ENCODE measurements at regions not wholly inside any gene's neighbourhood (a gene's known extent, or its start where the extent isn't known, plus 50 kb on each side); places are given as distances from the start of the nearest gene placed in this dataset.
A peak's percentile ranks its signal among the peaks of the same experiment; 100 is the strongest.

DNA sequence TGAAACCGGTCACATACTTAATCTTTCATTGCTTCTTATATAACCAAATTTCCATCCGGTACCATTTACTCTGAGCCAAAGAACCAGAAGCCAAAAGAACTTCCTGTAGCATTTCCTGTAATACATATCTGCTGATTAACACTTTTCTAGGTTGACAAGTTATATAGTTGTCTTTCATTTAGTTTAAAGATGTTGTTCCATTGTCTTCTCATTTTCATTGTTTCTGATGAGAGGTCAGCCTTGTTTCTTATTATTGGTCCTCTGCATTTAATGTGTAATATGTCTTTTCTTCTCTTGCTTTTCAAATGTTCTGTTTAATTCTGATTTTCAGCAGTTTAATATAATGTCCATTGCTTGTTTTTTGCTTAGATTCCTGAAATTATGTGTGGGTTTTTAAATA, 214.5 kb upstream of the CCN2 start:
- no peaks in the 10 kb centered on the region for H3K36me3 Mint-ChIP-seq
- peaks cover 21% of the 10 kb centered on the region for H3K27me3 Mint-ChIP-seq (ENCODE audit: low read depth)
- peaks cover 5% of the 10 kb centered on the region for H3K9me3 Mint-ChIP-seq
- DNase-seq (ENCODE audit: low spot score) (no peak), ATAC-seq (no peak)
- TF ChIP-seq, protein P1, sequence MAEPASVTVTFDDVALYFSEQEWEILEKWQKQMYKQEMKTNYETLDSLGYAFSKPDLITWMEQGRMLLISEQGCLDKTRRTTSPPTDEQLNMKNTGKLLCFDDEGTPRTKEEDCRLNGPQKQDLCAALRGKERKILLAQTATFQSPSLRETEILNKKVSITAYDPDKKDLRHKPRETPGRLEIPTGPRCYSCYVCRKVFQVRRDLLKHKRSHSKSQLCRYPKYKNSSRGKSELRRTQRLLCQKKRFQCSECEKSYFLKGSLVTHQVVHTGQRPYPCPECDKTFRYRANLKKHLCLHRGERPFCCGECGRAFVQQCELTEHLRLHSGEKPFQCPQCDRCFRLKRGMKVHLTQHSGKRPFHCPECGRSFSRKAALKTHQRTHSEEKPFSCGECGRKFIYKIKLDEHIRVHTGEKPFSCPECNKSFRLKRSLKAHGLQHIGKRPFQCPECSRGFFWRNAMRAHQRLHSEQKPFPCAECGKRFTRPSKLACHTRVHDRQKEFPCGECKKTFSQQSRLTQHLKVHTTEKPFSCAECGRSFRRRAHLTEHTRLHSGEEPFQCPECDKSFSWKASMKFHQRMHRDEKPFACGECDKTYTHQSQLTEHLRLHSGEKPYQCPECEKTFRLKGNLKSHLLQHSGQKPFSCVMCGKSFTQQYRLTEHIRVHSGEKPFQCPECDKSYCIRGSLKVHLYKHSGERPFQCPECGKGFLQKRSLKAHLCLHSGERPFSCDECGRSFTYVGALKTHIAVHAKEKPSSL (CRISPR knock-in tag; conservative IDR thresholded peaks at IDR 0.05): no peak
- peak; percentile 90 for TF ChIP-seq ZNF317 (CRISPR knock-in tag; IDR thresholded peaks at IDR 0.05; ENCODE audit: borderline replicate concordance, low read depth)
- no peak overlapping the region for H3K4me3 Mint-ChIP-seq
- H3K4me1 Mint-ChIP-seq: peaks cover 16% of the 10 kb centered on the region
- CTCF ChIA-PET: no interaction called here
- no peak overlapping the region for H3K27ac Mint-ChIP-seq
- POLR2A ChIA-PET: no interaction called here

DNA sequence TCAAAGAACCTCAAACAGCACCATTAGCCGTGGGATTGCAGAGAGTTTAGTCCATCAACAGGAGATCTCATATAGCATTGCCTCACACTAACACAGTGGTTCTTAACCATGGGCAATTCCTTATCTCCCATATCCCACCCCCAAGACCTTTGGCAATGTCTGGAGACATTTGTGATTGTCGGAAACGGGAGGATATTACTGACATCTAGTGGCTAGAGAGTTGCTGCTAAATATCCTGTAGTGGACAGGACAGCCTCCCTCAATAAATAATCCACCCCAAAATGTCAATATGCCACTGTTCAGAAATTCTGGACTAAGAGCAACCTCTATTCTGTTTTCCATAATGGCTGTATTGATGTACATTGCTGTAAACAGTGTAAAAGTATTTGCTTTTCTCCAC, 210.1 kb upstream of the CCN2 start:
- Mint-ChIP-seq H3K9me3 (peaks cover 5% of the 10 kb centered on the region), H3K4me1 (no peaks in the 10 kb centered on the region), H3K4me3 (no peak overlapping the region), H3K36me3 (no peaks in the 10 kb centered on the region), H3K27ac (no peak overlapping the region), H3K27me3 (ENCODE audit: low read depth) (peaks cover 48% of the 10 kb centered on the region)
- ChIA-PET CTCF (interaction anchor here (0.8 to 1.0 kb wide), 2 partner anchors 212 to 238 kb away, joined by 3 to 5 read pairs; no protein-coding TSS in a partner anchor), POLR2A (no interaction called here)
- DNase-seq (ENCODE audit: low spot score) (no peak), ATAC-seq (peak; percentile 99)
- TF ChIP-seq ZNF219 (CRISPR knock-in tag; IDR thresholded peaks at IDR 0.05; ENCODE audit: borderline replicate concordance) (no peak), KAT7 (CRISPR knock-in tag; IDR thresholded peaks at IDR 0.05; ENCODE audit: borderline replicate concordance) (no peak), TEAD4 (CRISPR knock-in tag; IDR thresholded peaks at IDR 0.05) (no peak), ZNF423 (CRISPR knock-in tag; IDR thresholded peaks at IDR 0.05) (no peak), HMGA2 (CRISPR knock-in tag; IDR thresholded peaks at IDR 0.05) (no peak)
- TF ChIP-seq, protein P2, sequence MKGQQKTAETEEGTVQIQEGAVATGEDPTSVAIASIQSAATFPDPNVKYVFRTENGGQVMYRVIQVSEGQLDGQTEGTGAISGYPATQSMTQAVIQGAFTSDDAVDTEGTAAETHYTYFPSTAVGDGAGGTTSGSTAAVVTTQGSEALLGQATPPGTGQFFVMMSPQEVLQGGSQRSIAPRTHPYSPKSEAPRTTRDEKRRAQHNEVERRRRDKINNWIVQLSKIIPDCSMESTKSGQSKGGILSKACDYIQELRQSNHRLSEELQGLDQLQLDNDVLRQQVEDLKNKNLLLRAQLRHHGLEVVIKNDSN (CRISPR knock-in tag; IDR thresholded peaks at IDR 0.05): no peak
- TF ChIP-seq, protein P3, sequence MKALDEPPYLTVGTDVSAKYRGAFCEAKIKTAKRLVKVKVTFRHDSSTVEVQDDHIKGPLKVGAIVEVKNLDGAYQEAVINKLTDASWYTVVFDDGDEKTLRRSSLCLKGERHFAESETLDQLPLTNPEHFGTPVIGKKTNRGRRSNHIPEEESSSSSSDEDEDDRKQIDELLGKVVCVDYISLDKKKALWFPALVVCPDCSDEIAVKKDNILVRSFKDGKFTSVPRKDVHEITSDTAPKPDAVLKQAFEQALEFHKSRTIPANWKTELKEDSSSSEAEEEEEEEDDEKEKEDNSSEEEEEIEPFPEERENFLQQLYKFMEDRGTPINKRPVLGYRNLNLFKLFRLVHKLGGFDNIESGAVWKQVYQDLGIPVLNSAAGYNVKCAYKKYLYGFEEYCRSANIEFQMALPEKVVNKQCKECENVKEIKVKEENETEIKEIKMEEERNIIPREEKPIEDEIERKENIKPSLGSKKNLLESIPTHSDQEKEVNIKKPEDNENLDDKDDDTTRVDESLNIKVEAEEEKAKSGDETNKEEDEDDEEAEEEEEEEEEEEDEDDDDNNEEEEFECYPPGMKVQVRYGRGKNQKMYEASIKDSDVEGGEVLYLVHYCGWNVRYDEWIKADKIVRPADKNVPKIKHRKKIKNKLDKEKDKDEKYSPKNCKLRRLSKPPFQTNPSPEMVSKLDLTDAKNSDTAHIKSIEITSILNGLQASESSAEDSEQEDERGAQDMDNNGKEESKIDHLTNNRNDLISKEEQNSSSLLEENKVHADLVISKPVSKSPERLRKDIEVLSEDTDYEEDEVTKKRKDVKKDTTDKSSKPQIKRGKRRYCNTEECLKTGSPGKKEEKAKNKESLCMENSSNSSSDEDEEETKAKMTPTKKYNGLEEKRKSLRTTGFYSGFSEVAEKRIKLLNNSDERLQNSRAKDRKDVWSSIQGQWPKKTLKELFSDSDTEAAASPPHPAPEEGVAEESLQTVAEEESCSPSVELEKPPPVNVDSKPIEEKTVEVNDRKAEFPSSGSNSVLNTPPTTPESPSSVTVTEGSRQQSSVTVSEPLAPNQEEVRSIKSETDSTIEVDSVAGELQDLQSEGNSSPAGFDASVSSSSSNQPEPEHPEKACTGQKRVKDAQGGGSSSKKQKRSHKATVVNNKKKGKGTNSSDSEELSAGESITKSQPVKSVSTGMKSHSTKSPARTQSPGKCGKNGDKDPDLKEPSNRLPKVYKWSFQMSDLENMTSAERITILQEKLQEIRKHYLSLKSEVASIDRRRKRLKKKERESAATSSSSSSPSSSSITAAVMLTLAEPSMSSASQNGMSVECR (CRISPR knock-in tag; IDR thresholded peaks at IDR 0.05; ENCODE audit: borderline replicate concordance): no peak
- TF ChIP-seq, protein P4, sequence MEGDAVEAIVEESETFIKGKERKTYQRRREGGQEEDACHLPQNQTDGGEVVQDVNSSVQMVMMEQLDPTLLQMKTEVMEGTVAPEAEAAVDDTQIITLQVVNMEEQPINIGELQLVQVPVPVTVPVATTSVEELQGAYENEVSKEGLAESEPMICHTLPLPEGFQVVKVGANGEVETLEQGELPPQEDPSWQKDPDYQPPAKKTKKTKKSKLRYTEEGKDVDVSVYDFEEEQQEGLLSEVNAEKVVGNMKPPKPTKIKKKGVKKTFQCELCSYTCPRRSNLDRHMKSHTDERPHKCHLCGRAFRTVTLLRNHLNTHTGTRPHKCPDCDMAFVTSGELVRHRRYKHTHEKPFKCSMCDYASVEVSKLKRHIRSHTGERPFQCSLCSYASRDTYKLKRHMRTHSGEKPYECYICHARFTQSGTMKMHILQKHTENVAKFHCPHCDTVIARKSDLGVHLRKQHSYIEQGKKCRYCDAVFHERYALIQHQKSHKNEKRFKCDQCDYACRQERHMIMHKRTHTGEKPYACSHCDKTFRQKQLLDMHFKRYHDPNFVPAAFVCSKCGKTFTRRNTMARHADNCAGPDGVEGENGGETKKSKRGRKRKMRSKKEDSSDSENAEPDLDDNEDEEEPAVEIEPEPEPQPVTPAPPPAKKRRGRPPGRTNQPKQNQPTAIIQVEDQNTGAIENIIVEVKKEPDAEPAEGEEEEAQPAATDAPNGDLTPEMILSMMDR (IDR thresholded peaks at IDR 0.05): no peak
- TF ChIP-seq, protein P5, sequence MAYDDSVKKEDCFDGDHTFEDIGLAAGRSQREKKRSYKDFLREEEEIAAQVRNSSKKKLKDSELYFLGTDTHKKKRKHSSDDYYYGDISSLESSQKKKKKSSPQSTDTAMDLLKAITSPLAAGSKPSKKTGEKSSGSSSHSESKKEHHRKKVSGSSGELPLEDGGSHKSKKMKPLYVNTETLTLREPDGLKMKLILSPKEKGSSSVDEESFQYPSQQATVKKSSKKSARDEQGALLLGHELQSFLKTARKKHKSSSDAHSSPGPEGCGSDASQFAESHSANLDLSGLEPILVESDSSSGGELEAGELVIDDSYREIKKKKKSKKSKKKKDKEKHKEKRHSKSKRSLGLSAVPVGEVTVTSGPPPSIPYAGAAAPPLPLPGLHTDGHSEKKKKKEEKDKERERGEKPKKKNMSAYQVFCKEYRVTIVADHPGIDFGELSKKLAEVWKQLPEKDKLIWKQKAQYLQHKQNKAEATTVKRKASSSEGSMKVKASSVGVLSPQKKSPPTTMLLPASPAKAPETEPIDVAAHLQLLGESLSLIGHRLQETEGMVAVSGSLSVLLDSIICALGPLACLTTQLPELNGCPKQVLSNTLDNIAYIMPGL (CRISPR knock-in tag; IDR thresholded peaks at IDR 0.05): no peak
